Mesodermal cell (in vitro differentiated cells): ENCODE measurements at regions not wholly inside any gene's neighbourhood (a gene's known extent, or its start where the extent isn't known, plus 50 kb on each side); places are given as distances from the start of the nearest gene placed in this dataset.

Experiments used
- H3K27ac ChIP-seq: 2 replicates; pipeline ENCODE4 v1.7.0; 2013; ENCODE audit warnings: mild to moderate bottlenecking, low read depth, low read length, moderate library complexity; ENCODE audit not compliant: severe bottlenecking
- H3K36me3 ChIP-seq: 2 replicates; pipeline ENCODE4 v1.7.1; 2013; ENCODE audit warnings: mild to moderate bottlenecking, low read length, moderate library complexity; ENCODE audit not compliant: control insufficient read depth, insufficient read depth
- H3K4me1 ChIP-seq: one replicate; pipeline ENCODE4 v1.7.1; 2013; ENCODE audit warnings: mild to moderate bottlenecking, low read length; ENCODE audit not compliant: insufficient read depth, control insufficient read depth, poor library complexity, severe bottlenecking
- H3K4me3 ChIP-seq: 2 replicates; pipeline ENCODE4 v1.7.0; 2013; ENCODE audit warnings: low read length, control low read depth, mild to moderate bottlenecking; ENCODE audit not compliant: insufficient read depth, poor library complexity, severe bottlenecking; ENCODE audit errors: extremely low read depth
- H3K9me3 ChIP-seq: 2 replicates; pipeline ENCODE4 v1.7.1; 2013; ENCODE audit warnings: mild to moderate bottlenecking, low read length, moderate library complexity; ENCODE audit not compliant: control insufficient read depth
- WGBS, 2 experiments: methylation state at CpG; one replicate each; pipeline ENCODE4 v1.1.5; 2013; ENCODE audit warnings: missing lambda C conversion rate in 2 of 2; ENCODE audit not compliant: insufficient coverage in 2 of 2; 5-methylcytosine and 5-hydroxymethylcytosine counted together

GRCh38 chr5:98414938-98415337 lies 358.5 kb upstream of the RGMB start:
- no peaks in the 10 kb centered on the region for H3K4me1 ChIP-seq
- H3K36me3 ChIP-seq = no peaks in the 10 kb centered on the region
- H3K4me3 ChIP-seq = no peak overlapping the region
- H3K27ac ChIP-seq = no peak overlapping the region
- no peaks in the 10 kb centered on the region for H3K9me3 ChIP-seq

DNA sequence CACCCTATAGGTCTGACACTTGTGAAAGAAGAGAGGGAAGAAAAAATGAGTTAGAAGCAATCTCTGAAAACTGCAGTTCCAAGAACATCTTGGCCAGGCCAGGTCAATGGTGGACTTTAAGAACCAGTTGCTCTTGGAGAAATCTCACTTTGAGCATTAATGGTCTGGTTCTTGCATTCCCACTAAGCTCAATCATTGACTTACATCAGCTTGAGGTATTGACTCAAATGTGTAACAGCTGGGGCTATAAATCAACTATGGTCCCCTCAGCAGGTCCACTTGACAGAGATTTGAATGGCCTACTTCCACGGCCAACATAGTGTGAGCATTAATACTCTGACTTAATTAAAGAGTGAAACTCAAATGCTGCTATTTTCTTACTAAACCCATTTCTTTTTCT lies 357.8 kb upstream of the RGMB start:
- Histone ChIP-seq H3K4me3 (no peak overlapping the region), H3K4me1 (no peaks in the 10 kb centered on the region), H3K9me3 (no peaks in the 10 kb centered on the region), H3K36me3 (no peaks in the 10 kb centered on the region), H3K27ac (no peak overlapping the region)
- no CpG with 5 or more reads among the region's 1 CpG for WGBS, 2 experiments

DNA sequence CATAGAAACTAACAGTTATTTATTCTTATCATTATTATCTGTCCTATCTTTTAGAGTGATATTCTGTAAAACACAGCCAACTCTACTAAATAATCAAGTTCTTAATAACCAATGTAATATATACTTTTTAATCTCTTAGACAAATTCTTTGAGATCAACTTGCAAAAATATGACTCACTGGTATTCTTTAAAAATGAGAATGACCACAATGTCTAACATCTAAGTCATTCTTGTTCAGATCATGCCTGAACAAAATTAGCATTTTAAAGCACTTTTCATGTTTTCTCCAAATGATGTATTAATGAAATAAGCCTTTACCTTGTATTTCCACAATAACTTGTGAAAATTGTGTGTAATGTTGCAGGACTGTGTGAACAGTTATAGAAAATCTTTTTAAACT lies 356.9 kb upstream of the RGMB start:
- Histone ChIP-seq H3K4me3 (no peak overlapping the region), H3K27ac (no peak overlapping the region), H3K9me3 (no peaks in the 10 kb centered on the region), H3K4me1 (no peaks in the 10 kb centered on the region), H3K36me3 (no peaks in the 10 kb centered on the region)

GRCh38 chr5:98419825-98420224 lies 353.6 kb upstream of the RGMB start:
- Histone ChIP-seq H3K4me1 (no peaks in the 10 kb centered on the region), H3K36me3 (no peaks in the 10 kb centered on the region), H3K27ac (no peak overlapping the region), H3K4me3 (no peak overlapping the region), H3K9me3 (no peaks in the 10 kb centered on the region)
- WGBS, 2 experiments = no CpG with 5 or more reads among the region's 1 CpG

- no peak overlapping the region for H3K4me3 ChIP-seq
- H3K4me1 ChIP-seq = no peaks in the 10 kb centered on the region
- WGBS, 2 experiments = 94 to 95% methylated on average over 2 of the region's 4 CpGs
- no peak overlapping the region for H3K27ac ChIP-seq
- H3K36me3 ChIP-seq = no peaks in the 10 kb centered on the region
- H3K9me3 ChIP-seq = no peaks in the 10 kb centered on the region
These were observed 348.6 kb upstream of the RGMB start for GRCh38 chr5:98424681-98425450.

GRCh38 chr5:98425640-98426039 lies 347.8 kb upstream of the RGMB start:
- Histone ChIP-seq H3K4me1 (no peaks in the 10 kb centered on the region), H3K27ac (no peak overlapping the region), H3K4me3 (no peak overlapping the region), H3K36me3 (no peaks in the 10 kb centered on the region), H3K9me3 (no peaks in the 10 kb centered on the region)

- 80 to 94% methylated on average over 2 to 3 of the region's 4 CpGs for WGBS, 2 experiments
- no peak overlapping the region for H3K27ac ChIP-seq
- no peaks in the 10 kb centered on the region for H3K36me3 ChIP-seq
- no peak overlapping the region for H3K4me3 ChIP-seq
- H3K4me1 ChIP-seq = no peaks in the 10 kb centered on the region
- H3K9me3 ChIP-seq = no peaks in the 10 kb centered on the region
These were observed 344.7 kb upstream of the RGMB start for GRCh38 chr5:98428806-98429205.

GRCh38 chr5:98432378-98432777 lies 341.1 kb upstream of the RGMB start:
- 33 to 50% methylated on average over 2 to 3 of the region's 3 CpGs for WGBS, 2 experiments
- no peaks in the 10 kb centered on the region for H3K9me3 ChIP-seq
- H3K36me3 ChIP-seq = no peaks in the 10 kb centered on the region
- no peaks in the 10 kb centered on the region for H3K4me1 ChIP-seq
- no peak overlapping the region for H3K27ac ChIP-seq
- H3K4me3 ChIP-seq = no peak overlapping the region

DNA sequence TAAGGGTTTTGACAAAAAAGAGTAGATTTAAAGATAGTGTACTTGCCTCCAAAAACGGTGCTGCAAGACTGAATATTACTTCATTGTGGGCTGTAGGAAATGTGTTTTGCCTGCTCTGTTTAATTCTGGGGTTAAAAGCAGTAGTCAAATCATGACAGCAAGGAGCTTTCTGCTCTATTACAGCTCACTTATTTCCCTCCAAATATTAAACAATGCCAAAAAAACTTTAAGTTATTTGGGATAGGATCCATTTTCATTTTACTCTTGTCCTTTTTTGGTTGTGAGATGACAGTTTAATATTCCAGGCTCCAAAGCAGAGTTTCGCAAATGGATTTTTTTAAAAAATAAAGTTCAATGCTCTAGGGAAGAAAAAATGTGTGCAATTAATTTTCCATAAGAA lies 340.4 kb upstream of the RGMB start:
- WGBS, 2 experiments = 0% methylated on average over 1 of the region's 2 CpGs; no CpG with 5 or more reads in 1 of the 2 experiments
- Histone ChIP-seq H3K9me3 (no peaks in the 10 kb centered on the region), H3K4me1 (no peaks in the 10 kb centered on the region), H3K27ac (no peak overlapping the region), H3K36me3 (no peaks in the 10 kb centered on the region), H3K4me3 (no peak overlapping the region)

GRCh38 chr5:98433673-98434072 lies 339.8 kb upstream of the RGMB start:
- Histone ChIP-seq H3K4me3 (no peak overlapping the region), H3K4me1 (no peaks in the 10 kb centered on the region), H3K9me3 (no peaks in the 10 kb centered on the region), H3K36me3 (no peaks in the 10 kb centered on the region), H3K27ac (no peak overlapping the region)

- WGBS, 2 experiments = 82 to 100% methylated on average over 2 of the region's 3 CpGs
- H3K9me3 ChIP-seq = peaks cover 10% of the 10 kb centered on the region
- H3K27ac ChIP-seq = no peak overlapping the region
- no peaks in the 10 kb centered on the region for H3K4me1 ChIP-seq
- H3K4me3 ChIP-seq = no peak overlapping the region
- H3K36me3 ChIP-seq = no peaks in the 10 kb centered on the region
These were observed 336.8 kb upstream of the RGMB start for GRCh38 chr5:98436667-98437066.
